H1 (cell line): ENCODE measurements at regions not wholly inside any gene's neighbourhood (a gene's known extent, or its start where the extent isn't known, plus 50 kb on each side); places are given as distances from the start of the nearest gene placed in this dataset.

ENCODE experiments used
- CTCF ChIA-PET: fragments of 300-600 bp; sonication (Branson Sonifier 250); formaldehyde crosslinking; loops from one replicate; lab custom pipeline; 2021; ENCODE audit not compliant: partially characterized antibody; lab: Charles Lee
- POLR2A ChIA-PET: fragments of 300-600 bp; sonication (Branson Sonifier 250); formaldehyde crosslinking; loops from one replicate; lab custom pipeline; 2021; ENCODE audit warnings: inconsistent platforms; ENCODE audit not compliant: partially characterized antibody; lab: Charles Lee
- DNase-seq, 2 experiments: peaks; one replicate each; pipeline versions ENCODE4 v3.0.0 to v3.0.0-alpha.2; 2010 to 2022; ENCODE audit warnings: low spot score in 2 of 2, low read depth in 1 of 2, mixed read lengths in 1 of 2
- FAIRE-seq: peaks from 2 replicates; lab custom pipeline; 2011; peaks lifted over from hg19 to GRCh38; lab: Jason Lieb, UNC
- H2AFZ ChIP-seq: 2 replicates; pipeline ENCODE4 v1.8.1; 2012; ENCODE audit warnings: low read length, inconsistent platforms
- H2AK5ac ChIP-seq: 2 replicates; pipeline ENCODE4 v1.6.1; 2013; ENCODE audit warnings: low read depth, low read length
- H2BK120ac ChIP-seq: replicated peaks from 2 replicates; pipeline ENCODE3; 2013; ENCODE audit warnings: low read depth, low read length, inconsistent platforms
- H2BK12ac ChIP-seq: 2 replicates; pipeline ENCODE4 v1.6.1; 2013; ENCODE audit warnings: low read depth, low read length
- H2BK15ac ChIP-seq: 2 replicates; pipeline ENCODE4 v1.6.1; 2013; ENCODE audit warnings: low read length
- H2BK20ac ChIP-seq: 2 replicates; pipeline ENCODE4 v1.6.1; 2013; ENCODE audit warnings: low read length
- H2BK5ac ChIP-seq: 2 replicates; pipeline ENCODE4 v1.6.1; 2013; ENCODE audit warnings: low read depth, low read length
- H3K14ac ChIP-seq: 2 replicates; pipeline ENCODE4 v1.6.1; 2013; ENCODE audit warnings: inconsistent platforms; ENCODE audit not compliant: insufficient read length
- H3K18ac ChIP-seq: 2 replicates; pipeline ENCODE4 v1.6.1; 2013; ENCODE audit warnings: low read length; ENCODE audit errors: extremely low read depth
- H3K23ac ChIP-seq: 2 replicates; pipeline ENCODE4 v1.6.1; 2013; ENCODE audit warnings: inconsistent platforms; ENCODE audit not compliant: insufficient read length
- H3K23me2 ChIP-seq: 2 replicates; pipeline ENCODE4 v1.6.1; 2013; ENCODE audit warnings: low read depth, low read length
- H3K27ac ChIP-seq: 2 replicates; pipeline ENCODE4 v1.6.1; 2011; ENCODE audit warnings: low read depth, low read length, inconsistent platforms
- H3K27me3 ChIP-seq, 4 experiments: replicated peaks in 1 of 4; 1 replicate in 1 of 4; 2 replicates in 3 of 4; pipeline versions ENCODE4 v1.6.1 to v1.8.1; 2011 to 2013; ENCODE audit warnings: low read length in 3 of 4, mild to moderate bottlenecking in 3 of 4, inconsistent platforms in 2 of 4, mixed read lengths in 2 of 4, moderate library complexity in 1 of 4; ENCODE audit not compliant: control insufficient read depth in 3 of 4, insufficient read depth in 3 of 4; ENCODE audit errors: extremely low read depth in 1 of 4
- H3K36me3 ChIP-seq, 4 experiments: 2 replicates each; pipeline versions ENCODE4 v1.6.1 to v1.8.1; 2011 to 2013; ENCODE audit warnings: mild to moderate bottlenecking in 4 of 4, low read length in 3 of 4, moderate library complexity in 2 of 4, control low read depth in 1 of 4, inconsistent platforms in 1 of 4; ENCODE audit not compliant: insufficient read depth in 4 of 4, control insufficient read depth in 2 of 4
- H3K4ac ChIP-seq: replicated peaks from 2 replicates; pipeline ENCODE3; 2013; ENCODE audit warnings: low read length, low read depth, mixed read lengths, inconsistent platforms; ENCODE audit not compliant: insufficient read length
- H3K4me1 ChIP-seq, 4 experiments: replicated peaks in 1 of 4; 1 replicate in 1 of 4; 2 replicates in 3 of 4; pipeline versions ENCODE4 v1.6.1 to v1.8.1; 2011 to 2013; ENCODE audit warnings: low read length in 3 of 4, inconsistent platforms in 2 of 4, mixed read lengths in 1 of 4; ENCODE audit not compliant: insufficient read depth in 4 of 4, control insufficient read depth in 3 of 4
- H3K4me2 ChIP-seq, 2 experiments: 2 replicates each; pipeline versions ENCODE4 v1.6.1 to v1.8.1; 2011 to 2013; ENCODE audit warnings: low read depth in 2 of 2, low read length in 2 of 2, control low read depth in 1 of 2, inconsistent platforms in 1 of 2, mild to moderate bottlenecking in 1 of 2; ENCODE audit not compliant: insufficient read depth in 1 of 2
- H3K4me3 ChIP-seq, 4 experiments: fragments of 200-600, 300-600 bp in 1 of 4; sonication (generic), shearing (Covaris generic), sonication (Bioruptor Twin) in 1 of 4; 2 replicates each; pipeline versions ENCODE4 v1.5.1 to v1.8.1; 2011 to 2016; ENCODE audit warnings: low read length in 4 of 4, low read depth in 3 of 4, control low read depth in 2 of 4, inconsistent platforms in 2 of 4, mild to moderate bottlenecking in 2 of 4, mixed read lengths in 1 of 4, moderate library complexity in 1 of 4; ENCODE audit not compliant: insufficient read depth in 2 of 4; ENCODE audit errors: extremely low read depth in 1 of 4
- H3K56ac ChIP-seq: replicated peaks from 2 replicates; pipeline ENCODE3; 2013; ENCODE audit warnings: low read depth, mild to moderate bottlenecking, mixed read lengths, low read length, inconsistent platforms; ENCODE audit not compliant: insufficient read length
- H3K79me1 ChIP-seq: 2 replicates; pipeline ENCODE4 v1.6.1; 2013; ENCODE audit warnings: low read depth, low read length, control low read depth
- H3K79me2 ChIP-seq, 2 experiments: 2 replicates each; pipeline versions ENCODE4 v1.6.1 to v1.8.1; 2012 to 2013; ENCODE audit warnings: low read length in 2 of 2, mild to moderate bottlenecking in 2 of 2, inconsistent platforms in 1 of 2; ENCODE audit not compliant: insufficient read depth in 2 of 2, control insufficient read depth in 1 of 2
- H3K9ac ChIP-seq, 4 experiments: replicated peaks in 1 of 4; 1 replicate in 1 of 4; 2 replicates in 3 of 4; pipeline versions ENCODE4 v1.6.1 to v1.8.1; 2011 to 2013; ENCODE audit warnings: low read depth in 3 of 4, low read length in 3 of 4, control low read depth in 2 of 4, mild to moderate bottlenecking in 2 of 4, moderate library complexity in 2 of 4, inconsistent platforms in 1 of 4; ENCODE audit errors: extremely low read depth in 1 of 4
- H3K9me3 ChIP-seq, 2 experiments: 2 replicates each; pipeline versions ENCODE4 v1.6.1 to v1.8.1; 2012 to 2013; ENCODE audit warnings: mild to moderate bottlenecking in 2 of 2, moderate library complexity in 2 of 2, control low read depth in 1 of 2, inconsistent platforms in 1 of 2, low read depth in 1 of 2, low read length in 1 of 2, mixed read lengths in 1 of 2; ENCODE audit not compliant: insufficient read depth in 2 of 2
- H4K20me1 ChIP-seq, 2 experiments: replicated peaks in 1 of 2; 2 replicates each; pipeline versions ENCODE3 to v1.8.1; 2011 to 2013; ENCODE audit warnings: inconsistent platforms in 2 of 2, low read length in 2 of 2, mild to moderate bottlenecking in 1 of 2; ENCODE audit not compliant: insufficient read depth in 2 of 2, control insufficient read depth in 1 of 2
- H4K5ac ChIP-seq: 2 replicates; pipeline ENCODE4 v1.6.1; 2013; ENCODE audit warnings: low read length, low read depth, mixed read lengths, inconsistent platforms; ENCODE audit not compliant: insufficient read length
- H4K8ac ChIP-seq: 2 replicates; pipeline ENCODE4 v1.8.0; 2013; ENCODE audit warnings: mild to moderate bottlenecking, moderate library complexity, low read length, inconsistent platforms; ENCODE audit not compliant: insufficient read depth; ENCODE audit errors: extremely low read depth
- H4K91ac ChIP-seq: replicated peaks from 2 replicates; pipeline ENCODE3; 2013; ENCODE audit warnings: low read length, mixed read lengths, inconsistent platforms; ENCODE audit not compliant: insufficient read length
- CHD2 ChIP-seq: IDR thresholded peaks from 2 replicates; pipeline ENCODE4 v1.6.1; 2012; ENCODE audit warnings: low read length, improper control_type of control experiment
- CREB1 ChIP-seq: IDR thresholded peaks from 2 replicates; pipeline ENCODE4 v1.6.1; 2012; ENCODE audit warnings: inconsistent platforms
- E2F6 ChIP-seq: IDR thresholded peaks from 2 replicates; pipeline ENCODE4 v1.6.1; 2012; ENCODE audit warnings: inconsistent platforms
- HDAC6 ChIP-seq: IDR thresholded peaks from one replicate; pipeline ENCODE4 v1.7.1; 2012; ENCODE audit warnings: low read depth, mild to moderate bottlenecking, inconsistent platforms, low read length, moderate library complexity
- RBBP5 ChIP-seq: IDR thresholded peaks from 2 replicates; pipeline ENCODE4 v1.7.1; 2012; ENCODE audit warnings: low read depth, mild to moderate bottlenecking, inconsistent platforms, low read length, moderate library complexity, borderline replicate concordance
- RNF2 ChIP-seq: fragments of 200-900, 300-1000 bp; sonication (generic); IDR thresholded peaks from 2 replicates; pipeline ENCODE4 v1.7.1; 2016; ENCODE audit warnings: borderline replicate concordance, low read depth, mild to moderate bottlenecking, antibody characterized with exemption, low read length; ENCODE audit not compliant: poor library complexity, severe bottlenecking; ENCODE audit errors: missing control alignments
- SRF ChIP-seq: IDR thresholded peaks from 2 replicates; pipeline ENCODE4 v1.6.1; 2011; ENCODE audit warnings: mild to moderate bottlenecking, low read depth, low read length, moderate library complexity
- TAF1 ChIP-seq: IDR thresholded peaks from 2 replicates; pipeline ENCODE4 v1.6.1; 2011; ENCODE audit warnings: mild to moderate bottlenecking, low read depth, low read length
- TEAD4 ChIP-seq: IDR thresholded peaks from 2 replicates; pipeline ENCODE4 v1.6.1; 2012; ENCODE audit warnings: low read depth, low read length, inconsistent platforms, mixed read lengths
- ZNF274 ChIP-seq: IDR thresholded peaks from 2 replicates; pipeline ENCODE4 v1.7.0; 2012; ENCODE audit warnings: low read length, borderline replicate concordance; ENCODE audit errors: extremely low read depth
- WGBS, 2 experiments: shearing (Covaris generic) in 1 of 2; methylation state at CpG; one replicate each; pipeline versions ENCODE4 v1.1.6 to v1.1.7; 2013 to 2015; ENCODE audit warnings: low lambda C conversion rate in 2 of 2, mixed read lengths in 2 of 2, inconsistent platforms in 1 of 2, low coverage in 1 of 2, missing lambda C conversion rate in 1 of 2; ENCODE audit not compliant: insufficient replicate concordance in 2 of 2, insufficient coverage in 1 of 2, insufficient read length in 1 of 2; ENCODE audit errors: extremely low coverage in 1 of 2, missing lambda C conversion rate in 1 of 2; 5-methylcytosine and 5-hydroxymethylcytosine counted together

DNA sequence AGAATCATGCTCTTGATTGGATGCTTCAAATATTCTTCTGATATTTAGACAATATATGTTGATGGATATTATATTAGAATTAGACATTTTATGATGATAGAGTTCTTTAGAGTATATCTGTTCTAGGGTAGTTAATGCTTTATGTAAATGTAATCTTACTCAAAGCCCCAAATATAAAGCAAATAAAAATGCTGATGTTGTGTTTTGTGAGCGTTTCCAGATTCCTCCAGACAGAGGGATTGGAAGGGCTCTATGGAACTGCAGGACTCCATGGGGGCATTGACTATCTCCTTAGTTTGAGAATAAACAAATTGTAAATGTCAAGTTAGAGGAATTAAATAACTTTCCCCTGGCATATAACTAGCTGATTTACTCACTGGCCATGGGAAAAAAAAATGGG is 184.5 kb downstream of the MRPS30 start:
- no peak overlapping the region for H3K4me3 ChIP-seq
- no peak overlapping the region for H3K14ac ChIP-seq
- no peak overlapping the region for H4K91ac ChIP-seq
- H3K23ac ChIP-seq: no peak overlapping the region
- H3K56ac ChIP-seq: no peak overlapping the region
- no peak overlapping the region for H2BK120ac ChIP-seq
- DNase-seq (no peak), FAIRE-seq (no peak)
- no peak overlapping the region for H2BK15ac ChIP-seq
- H2BK5ac ChIP-seq: no peak overlapping the region
- H2AFZ ChIP-seq: no peak overlapping the region
- H4K20me1 ChIP-seq: no peaks in the 10 kb centered on the region
- H3K79me1 ChIP-seq: no peaks in the 10 kb centered on the region
- no peak overlapping the region for H3K4me2 ChIP-seq
- TF ChIP-seq CHD2: no peak
- TF ChIP-seq TEAD4: no peak
- no peak for TF ChIP-seq ZNF274
- TF ChIP-seq HDAC6: no peak
- no peak for TF ChIP-seq RNF2
- no peak for TF ChIP-seq E2F6
- no peak for TF ChIP-seq SRF
- TF ChIP-seq RBBP5: no peak
- no peak for TF ChIP-seq CREB1
- TF ChIP-seq TAF1: no peak
- no peaks in the 10 kb centered on the region for H3K79me2 ChIP-seq
- H3K23me2 ChIP-seq: no peaks in the 10 kb centered on the region
- no peaks in the 10 kb centered on the region for H3K4me1 ChIP-seq
- H3K9ac ChIP-seq: no peak overlapping the region
- H3K27me3 ChIP-seq: no peaks in the 10 kb centered on the region
- no peak overlapping the region for H4K5ac ChIP-seq
- H3K4ac ChIP-seq: no peak overlapping the region
- peaks cover 0 to 2% (median 0%) of the 10 kb centered on the region in 4 experiments; a peak in 2 of 8 replicates for H3K36me3 ChIP-seq
- no peak overlapping the region for H2BK20ac ChIP-seq
- H4K8ac ChIP-seq: no peak overlapping the region
- peaks cover 13 to 17% of the 10 kb centered on the region in 2 experiments for H3K9me3 ChIP-seq
- H3K18ac ChIP-seq: no peak overlapping the region
- POLR2A ChIA-PET: no interaction called here
- WGBS, 2 experiments: 92% methylated on average over 1 of the region's 1 CpG; no CpG with 5 or more reads in 1 of the 2 experiments
- CTCF ChIA-PET: no interaction called here
- H2AK5ac ChIP-seq: no peak overlapping the region
- H3K27ac ChIP-seq: no peak overlapping the region
- no peak overlapping the region for H2BK12ac ChIP-seq
